Ishikawa (cell line): ENCODE measurements at regions not wholly inside any gene's neighbourhood (a gene's known extent, or its start where the extent isn't known, plus 50 kb on each side); places are given as distances from the start of the nearest gene placed in this dataset.

Experiments used
- CEBPB ChIP-seq: IDR thresholded peaks from 2 replicates; pipeline ENCODE4 v1.6.1; 2012
- CREB1 ChIP-seq: IDR thresholded peaks from 2 replicates; pipeline ENCODE4 v1.6.1; 2012; ENCODE audit warnings: low read depth
- EGR1 ChIP-seq: IDR thresholded peaks from 2 replicates; pipeline ENCODE4 v1.6.1; 2012
- EP300 ChIP-seq: IDR thresholded peaks from 2 replicates; pipeline ENCODE4 v1.6.1; 2012; ENCODE audit warnings: borderline replicate concordance
- FOXM1 ChIP-seq: IDR thresholded peaks from 2 replicates; pipeline ENCODE4 v1.6.1; 2012; ENCODE audit warnings: low read depth, borderline replicate concordance
- NFIC ChIP-seq: IDR thresholded peaks from 2 replicates; pipeline ENCODE4 v1.6.1; 2012
- RAD21 ChIP-seq: IDR thresholded peaks from 2 replicates; pipeline ENCODE4 v1.6.1; 2012; ENCODE audit warnings: low read depth
- TAF1 ChIP-seq: IDR thresholded peaks from 2 replicates; pipeline ENCODE4 v1.6.1; 2012; ENCODE audit warnings: low read depth, mild to moderate bottlenecking
- TCF12 ChIP-seq: IDR thresholded peaks from 2 replicates; pipeline ENCODE4 v1.6.1; 2012; ENCODE audit warnings: low read depth
- YY1 ChIP-seq: IDR thresholded peaks from 2 replicates; pipeline ENCODE4 v1.6.1; 2012; ENCODE audit warnings: low read depth
- TF ChIP-seq, protein P1 (sequence below): IDR thresholded peaks from 2 replicates; pipeline ENCODE4 v1.6.1; 2012
- TF ChIP-seq, protein P2 (sequence below): IDR thresholded peaks from 2 replicates; pipeline ENCODE4 v1.6.1; 2012
- TF ChIP-seq, protein P3 (sequence below): IDR thresholded peaks from 2 replicates; pipeline ENCODE4 v1.6.1; 2012; ENCODE audit warnings: low read depth, mild to moderate bottlenecking

DNA sequence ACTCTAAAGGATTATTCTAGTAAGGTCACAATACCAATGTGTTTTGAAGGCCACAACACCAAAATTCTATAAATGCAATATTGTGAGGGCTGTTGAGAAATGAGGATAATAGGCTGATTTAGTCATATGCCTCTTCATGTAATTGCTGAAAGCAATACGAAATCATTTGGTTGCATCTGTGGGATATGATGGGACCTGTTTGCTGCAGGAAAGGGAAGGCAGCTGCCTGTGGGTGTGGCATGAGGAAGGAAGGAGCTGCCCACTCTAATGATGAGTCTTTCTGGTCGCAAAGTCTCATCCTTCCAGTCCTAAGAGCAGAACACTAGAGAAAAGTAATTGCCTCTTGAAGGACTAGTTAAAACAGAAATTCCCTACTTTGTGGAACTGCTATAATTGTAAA lies 245.3 kb upstream of the ZPLD1 start:
- TF ChIP-seq EP300: no peak
- no peak for TF ChIP-seq TAF1
- TF ChIP-seq, protein P1, sequence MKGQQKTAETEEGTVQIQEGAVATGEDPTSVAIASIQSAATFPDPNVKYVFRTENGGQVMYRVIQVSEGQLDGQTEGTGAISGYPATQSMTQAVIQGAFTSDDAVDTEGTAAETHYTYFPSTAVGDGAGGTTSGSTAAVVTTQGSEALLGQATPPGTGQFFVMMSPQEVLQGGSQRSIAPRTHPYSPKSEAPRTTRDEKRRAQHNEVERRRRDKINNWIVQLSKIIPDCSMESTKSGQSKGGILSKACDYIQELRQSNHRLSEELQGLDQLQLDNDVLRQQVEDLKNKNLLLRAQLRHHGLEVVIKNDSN: no peak
- TF ChIP-seq, protein P2, sequence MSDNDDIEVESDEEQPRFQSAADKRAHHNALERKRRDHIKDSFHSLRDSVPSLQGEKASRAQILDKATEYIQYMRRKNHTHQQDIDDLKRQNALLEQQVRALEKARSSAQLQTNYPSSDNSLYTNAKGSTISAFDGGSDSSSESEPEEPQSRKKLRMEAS: no peak
- TF ChIP-seq, protein P3, sequence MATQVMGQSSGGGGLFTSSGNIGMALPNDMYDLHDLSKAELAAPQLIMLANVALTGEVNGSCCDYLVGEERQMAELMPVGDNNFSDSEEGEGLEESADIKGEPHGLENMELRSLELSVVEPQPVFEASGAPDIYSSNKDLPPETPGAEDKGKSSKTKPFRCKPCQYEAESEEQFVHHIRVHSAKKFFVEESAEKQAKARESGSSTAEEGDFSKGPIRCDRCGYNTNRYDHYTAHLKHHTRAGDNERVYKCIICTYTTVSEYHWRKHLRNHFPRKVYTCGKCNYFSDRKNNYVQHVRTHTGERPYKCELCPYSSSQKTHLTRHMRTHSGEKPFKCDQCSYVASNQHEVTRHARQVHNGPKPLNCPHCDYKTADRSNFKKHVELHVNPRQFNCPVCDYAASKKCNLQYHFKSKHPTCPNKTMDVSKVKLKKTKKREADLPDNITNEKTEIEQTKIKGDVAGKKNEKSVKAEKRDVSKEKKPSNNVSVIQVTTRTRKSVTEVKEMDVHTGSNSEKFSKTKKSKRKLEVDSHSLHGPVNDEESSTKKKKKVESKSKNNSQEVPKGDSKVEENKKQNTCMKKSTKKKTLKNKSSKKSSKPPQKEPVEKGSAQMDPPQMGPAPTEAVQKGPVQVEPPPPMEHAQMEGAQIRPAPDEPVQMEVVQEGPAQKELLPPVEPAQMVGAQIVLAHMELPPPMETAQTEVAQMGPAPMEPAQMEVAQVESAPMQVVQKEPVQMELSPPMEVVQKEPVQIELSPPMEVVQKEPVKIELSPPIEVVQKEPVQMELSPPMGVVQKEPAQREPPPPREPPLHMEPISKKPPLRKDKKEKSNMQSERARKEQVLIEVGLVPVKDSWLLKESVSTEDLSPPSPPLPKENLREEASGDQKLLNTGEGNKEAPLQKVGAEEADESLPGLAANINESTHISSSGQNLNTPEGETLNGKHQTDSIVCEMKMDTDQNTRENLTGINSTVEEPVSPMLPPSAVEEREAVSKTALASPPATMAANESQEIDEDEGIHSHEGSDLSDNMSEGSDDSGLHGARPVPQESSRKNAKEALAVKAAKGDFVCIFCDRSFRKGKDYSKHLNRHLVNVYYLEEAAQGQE: no peak
- TF ChIP-seq TCF12: no peak
- TF ChIP-seq FOXM1: no peak
- TF ChIP-seq YY1: no peak
- TF ChIP-seq RAD21: no peak
- TF ChIP-seq NFIC: no peak
- TF ChIP-seq CREB1: no peak
- TF ChIP-seq EGR1: no peak
- TF ChIP-seq CEBPB: no peak
